HG03280 (cell line): ENCODE measurements at regions not wholly inside any gene's neighbourhood (a gene's known extent, or its start where the extent isn't known, plus 50 kb on each side); places are given as distances from the start of the nearest gene placed in this dataset.

Source experiments
- ATAC-seq: cut with Tn5 transposase; IDR thresholded peaks from one replicate; pipeline ENCODE4 v1.9.1; 2021; ENCODE audit warnings: mild to moderate bottlenecking, moderate library complexity; ENCODE audit not compliant: unreplicated experiment

DNA sequence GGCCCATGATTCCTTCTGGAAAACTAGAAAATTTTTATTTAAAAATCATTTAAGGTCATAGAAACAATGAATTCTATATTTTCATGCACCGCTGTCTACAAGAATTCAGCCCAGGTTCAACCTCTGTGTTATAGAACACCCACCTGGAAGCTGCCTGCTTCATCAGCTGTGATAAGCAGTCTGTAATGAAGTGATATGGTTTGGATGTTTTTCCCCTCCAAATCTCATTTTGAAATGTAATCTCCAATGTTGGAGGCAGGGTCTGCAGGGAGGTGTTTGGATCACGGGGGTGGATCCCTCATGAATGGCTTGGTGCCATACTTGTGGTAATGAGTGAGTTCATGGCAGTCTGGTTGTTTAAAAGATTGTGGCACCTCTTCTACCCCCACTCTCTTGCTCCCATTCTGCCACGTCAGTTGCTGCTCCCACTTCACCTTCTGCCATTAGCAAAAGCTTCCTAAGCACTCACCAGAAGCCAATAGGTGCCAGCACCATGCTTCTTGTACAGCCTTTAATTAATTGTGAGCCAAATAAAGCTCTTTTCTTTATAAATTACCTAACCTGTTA is 55.6 kb downstream of the MRPL32 start:
- no peak for ATAC-seq

DNA sequence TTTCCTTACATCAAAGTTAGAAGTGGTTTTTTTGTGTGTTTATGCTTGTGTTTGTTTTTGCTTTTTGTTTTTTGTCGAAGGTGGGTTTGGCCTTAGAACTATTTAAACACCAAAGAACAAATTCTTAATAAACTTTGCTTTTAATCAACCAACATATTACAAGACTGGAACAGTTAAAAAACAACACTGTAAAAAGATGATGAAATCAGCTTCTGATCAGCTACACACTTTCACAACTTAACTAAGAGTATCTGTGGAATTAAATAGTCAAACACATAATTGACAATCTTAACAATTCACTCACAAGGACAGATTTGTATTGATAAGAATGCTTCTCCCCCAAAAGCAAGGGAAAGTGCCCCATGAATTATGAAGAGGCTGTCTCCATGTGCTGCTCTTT is 58.8 kb downstream of the MRPL32 start:
- no peak for ATAC-seq

GRCh38 chr7:42991913-42992591 is 59.9 kb downstream of the MRPL32 start:
- no peak for ATAC-seq

GRCh38 chr7:42993038-42993437 is 60.9 kb downstream of the MRPL32 start:
- ATAC-seq = no peak

- no peak for ATAC-seq
Measured at GRCh38 chr7:42994096-42994495, 61.9 kb downstream of the MRPL32 start.

DNA sequence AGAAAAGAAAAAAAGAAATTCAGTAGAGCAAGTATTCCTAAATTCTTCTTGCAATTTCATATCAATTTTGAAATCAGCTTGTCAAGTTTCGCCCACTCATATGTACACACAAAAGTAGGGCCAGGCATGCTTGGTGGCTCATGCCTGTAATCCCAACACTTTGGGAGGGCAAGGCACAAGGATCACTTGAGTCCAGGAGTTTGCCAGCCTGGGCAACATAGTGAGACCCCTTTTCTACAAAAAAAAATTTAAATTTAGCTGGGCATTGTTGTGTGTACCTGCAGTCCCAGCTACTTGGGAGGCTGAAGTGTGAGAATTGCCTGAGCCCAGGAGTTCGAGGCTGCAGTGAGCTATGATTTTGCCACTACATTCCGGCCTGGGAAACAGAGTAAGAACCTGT is 65.4 kb downstream of the MRPL32 start:
- ATAC-seq = no peak

DNA sequence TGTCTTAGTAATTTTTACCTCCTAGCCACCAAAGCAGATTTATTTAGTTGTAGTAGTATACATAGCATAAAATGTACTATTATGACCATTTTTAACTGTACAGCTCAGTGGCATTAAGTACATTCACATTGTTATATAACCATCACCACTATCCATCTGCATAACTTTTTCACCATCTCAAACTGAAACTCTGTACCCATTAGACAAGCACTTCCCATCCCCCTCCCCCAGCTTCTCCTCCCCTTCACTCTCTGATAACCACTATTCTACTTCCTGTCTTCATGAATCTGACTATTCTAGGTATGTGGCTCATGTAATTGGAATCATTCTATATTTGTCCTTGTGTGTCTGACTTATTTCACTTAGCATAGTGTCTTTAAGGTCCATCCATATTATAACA is 71.9 kb downstream of the MRPL32 start:
- ATAC-seq = no peak

- ATAC-seq = no peak
Measured at GRCh38 chr7:43006008-43006407, 73.8 kb downstream of the MRPL32 start.

- no peak for ATAC-seq
Measured at GRCh38 chr7:43010061-43010460, 77.9 kb downstream of the MRPL32 start.

DNA sequence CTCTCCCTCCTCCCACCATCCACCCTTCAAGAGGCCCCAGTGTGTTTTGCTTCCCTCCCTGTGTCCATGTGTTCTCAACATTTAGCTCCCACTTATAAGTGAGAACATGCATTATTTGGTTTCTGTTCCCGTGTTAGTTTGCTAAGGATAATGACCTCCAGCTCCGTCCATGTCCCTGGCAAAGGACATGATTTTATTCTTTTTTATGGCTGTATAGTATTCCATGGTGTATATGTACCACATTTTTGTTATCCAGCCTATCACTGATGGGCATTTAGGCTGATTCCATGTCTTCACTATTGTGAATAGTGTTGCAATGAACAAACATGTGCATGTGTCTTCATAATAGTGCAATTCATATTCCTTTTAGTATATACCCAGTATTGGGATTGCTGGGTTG is 79.7 kb downstream of the MRPL32 start:
- no peak for ATAC-seq

DNA sequence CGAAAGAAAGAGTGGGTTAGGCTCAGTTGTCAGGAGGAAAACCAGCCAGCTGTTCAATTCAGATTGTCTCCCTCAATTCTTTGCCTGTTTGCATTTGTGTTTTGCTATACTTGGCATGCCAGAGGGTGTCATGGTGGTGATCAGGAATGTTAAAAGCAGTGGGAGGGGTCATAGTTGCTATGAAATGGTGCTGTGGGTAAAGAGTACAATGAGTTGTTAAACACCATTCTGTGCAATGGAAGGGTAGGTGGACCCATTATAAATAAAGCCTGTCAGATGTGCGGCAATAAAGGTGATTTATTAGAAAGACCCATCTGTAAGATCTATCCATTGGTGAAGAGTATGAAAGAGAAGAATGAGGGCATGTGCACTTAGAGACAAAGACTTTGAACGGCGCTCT is 82.2 kb downstream of the MRPL32 start:
- no peak for ATAC-seq

DNA sequence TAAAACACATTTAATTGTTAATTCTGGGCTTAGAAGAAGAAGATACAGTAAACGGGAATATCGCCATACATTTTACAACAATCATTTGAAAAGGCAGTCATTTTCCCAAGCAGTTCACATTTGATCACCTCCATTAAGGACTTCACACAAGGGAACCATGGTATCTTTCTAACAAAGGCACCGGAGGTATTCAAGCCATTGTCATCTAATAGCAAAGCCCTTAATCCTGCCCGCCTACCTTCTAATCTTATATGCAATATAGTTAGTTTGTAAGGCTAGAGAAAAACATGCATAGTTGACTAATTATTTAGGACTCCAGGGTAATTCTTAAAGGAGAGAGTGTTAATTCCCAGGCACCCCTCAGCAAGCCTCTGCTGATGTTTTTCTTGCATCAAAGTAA is 83.1 kb downstream of the MRPL32 start:
- no peak for ATAC-seq

DNA sequence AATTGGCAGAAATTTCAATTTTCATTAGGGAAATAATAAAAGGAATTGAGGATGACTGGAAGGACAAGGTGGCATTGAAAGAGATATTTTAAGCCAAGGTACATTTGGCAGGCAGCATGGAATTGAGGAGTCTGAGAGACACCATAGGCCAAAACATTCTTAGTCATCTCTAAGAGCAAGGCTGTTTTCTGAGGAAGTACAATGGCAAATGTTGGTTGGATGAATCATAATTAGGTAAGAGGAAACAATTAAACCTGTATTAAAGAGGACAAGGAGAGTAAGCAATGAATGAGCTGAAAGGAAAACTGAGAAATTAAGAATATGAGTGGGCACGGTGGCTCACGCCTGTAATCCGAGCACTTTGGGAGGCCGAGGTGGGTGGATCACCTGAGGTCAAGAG is 86.3 kb downstream of the MRPL32 start:
- no peak for ATAC-seq

DNA sequence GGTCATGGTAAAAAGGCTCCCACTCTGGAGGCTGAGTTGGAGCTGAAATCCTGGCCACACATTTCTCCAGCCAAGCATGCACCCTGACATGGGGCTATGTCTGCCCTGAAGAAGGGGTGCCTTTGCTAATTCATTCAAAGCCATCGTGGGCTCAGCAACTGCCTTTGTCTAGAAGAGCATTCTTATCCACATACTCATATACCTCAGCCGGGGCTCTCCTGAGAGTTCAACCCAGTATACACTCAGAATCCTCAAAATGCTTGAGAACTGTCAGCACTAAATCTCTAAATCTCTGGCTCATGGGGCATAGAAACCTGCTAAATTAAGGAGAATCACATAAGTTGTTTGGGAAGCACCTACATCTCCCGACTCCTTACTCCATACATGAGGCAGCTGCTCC is 89.3 kb downstream of the MRPL32 start:
- ATAC-seq = no peak

- ATAC-seq = no peak
Measured at GRCh38 chr7:43022008-43022407, 89.8 kb downstream of the MRPL32 start.

- ATAC-seq = no peak
Measured at GRCh38 chr7:43033369-43033768, 79.1 kb upstream of the HECW1 start.

DNA sequence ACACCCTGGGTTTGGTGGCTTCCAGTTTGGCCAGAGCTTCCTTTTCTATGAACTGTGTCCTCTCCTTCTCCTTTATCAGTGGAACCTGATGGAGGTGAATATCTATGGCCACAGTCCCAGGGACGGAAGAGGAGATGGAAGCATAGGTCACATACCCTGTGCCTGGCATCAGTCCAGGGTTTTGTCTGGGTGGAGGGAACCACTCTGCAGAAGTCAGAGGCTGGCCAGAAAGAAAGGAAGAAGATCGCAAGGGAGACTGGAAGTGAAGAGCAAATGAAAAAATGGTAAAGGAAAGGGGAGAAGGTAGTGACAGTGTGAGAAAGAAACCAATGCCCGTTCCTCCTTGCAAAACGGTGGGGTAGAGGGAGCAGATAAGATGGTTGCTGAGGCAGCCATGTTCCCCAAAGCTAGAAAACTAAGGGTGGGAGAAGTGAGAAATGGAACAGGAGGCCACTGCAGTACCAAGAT is 77.9 kb upstream of the HECW1 start:
- ATAC-seq = no peak

DNA sequence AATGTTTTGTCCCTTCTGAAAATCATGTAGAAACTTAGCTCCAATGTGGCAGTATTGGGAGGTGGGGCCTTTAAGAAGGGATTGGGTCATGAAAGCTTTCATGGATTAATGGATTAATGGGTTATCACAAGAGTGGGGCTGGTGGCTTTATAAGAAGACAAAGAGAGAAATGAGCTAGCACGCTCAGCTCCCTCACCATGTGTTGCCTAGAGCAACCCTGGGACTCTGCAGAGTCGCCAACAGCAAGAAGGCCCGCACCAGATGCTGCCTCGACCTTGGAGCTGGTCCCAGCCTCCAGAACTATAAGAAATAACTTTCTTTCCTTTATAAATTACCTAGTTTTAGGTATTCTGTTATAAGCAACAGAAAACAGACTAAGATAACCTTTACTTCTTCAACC is 74.9 kb upstream of the HECW1 start:
- no peak for ATAC-seq

DNA sequence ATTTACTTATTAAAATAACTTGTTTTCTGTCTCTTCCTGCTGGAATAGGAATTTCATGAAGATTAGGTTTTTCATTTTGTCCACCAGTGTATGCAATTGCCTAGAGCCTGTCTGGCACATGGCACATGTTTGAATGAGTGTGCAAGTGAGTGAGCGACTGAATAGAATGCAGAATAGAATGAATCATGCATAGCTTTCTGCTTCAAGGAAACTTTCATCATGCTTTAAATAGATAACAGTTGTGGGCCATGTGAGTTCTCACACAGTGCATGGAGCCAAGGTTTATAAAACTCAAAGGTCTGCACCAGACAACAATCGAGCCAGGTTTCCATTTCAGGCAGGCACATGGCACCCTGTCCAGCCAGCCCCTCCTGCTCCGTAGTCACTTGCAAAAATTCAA is 74.2 kb upstream of the HECW1 start:
- ATAC-seq = no peak

- no peak for ATAC-seq
Measured at GRCh38 chr7:43039346-43039745, 73.1 kb upstream of the HECW1 start.

DNA sequence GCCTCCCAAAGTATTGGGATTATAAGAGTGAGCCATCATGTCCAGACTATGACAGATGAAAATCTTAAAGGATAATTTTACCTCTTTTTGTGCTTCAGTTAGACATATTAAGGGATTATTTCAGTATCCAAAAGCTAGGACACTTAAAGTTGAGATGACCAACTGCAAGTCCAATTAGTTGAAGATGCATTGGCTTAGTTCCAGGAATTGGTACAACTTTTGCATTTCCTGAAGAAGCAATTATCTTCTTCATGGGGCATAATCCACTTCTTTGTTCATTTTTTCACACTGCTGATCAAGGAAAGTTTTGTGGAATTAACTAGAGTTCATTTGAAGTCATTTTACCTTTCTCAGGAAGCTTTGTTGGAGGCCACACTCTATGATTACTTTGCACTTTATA is 72.0 kb upstream of the HECW1 start:
- ATAC-seq = no peak

DNA sequence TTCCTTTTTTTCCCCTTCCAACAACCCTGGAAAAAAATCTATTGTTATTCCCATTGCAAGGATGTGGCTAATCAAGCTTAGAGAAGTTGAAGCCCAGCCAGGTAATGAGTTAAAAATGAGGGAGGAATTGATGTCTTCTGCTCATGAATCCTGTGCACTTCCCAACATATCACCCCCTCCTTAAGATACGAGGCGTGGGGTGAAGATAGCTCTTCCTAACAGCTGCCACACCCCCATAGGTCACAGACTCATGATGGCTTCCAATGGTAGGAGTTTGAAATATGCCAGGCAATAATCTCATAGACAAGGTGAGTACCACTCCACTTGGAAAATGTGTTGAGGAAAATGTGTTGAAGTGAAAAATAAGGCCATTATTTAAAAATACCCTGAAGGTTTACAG is 71.3 kb upstream of the HECW1 start:
- no peak for ATAC-seq

GRCh38 chr7:43041724-43042123 is 70.7 kb upstream of the HECW1 start:
- no peak for ATAC-seq
